HG02588 (cell line): ENCODE measurements at regions not wholly inside any gene's neighbourhood (a gene's known extent, or its start where the extent isn't known, plus 50 kb on each side); places are given as distances from the start of the nearest gene placed in this dataset.
"Not testable (repeated sequence)": the region's sequence is repeated elsewhere in the genome, so short reads cannot be mapped to it uniquely, and the experiment has no call there.

Source experiments
- ATAC-seq: cut with Tn5 transposase; IDR thresholded peaks from one replicate; pipeline ENCODE4 v1.9.1; 2021; ENCODE audit warnings: mild to moderate bottlenecking, moderate library complexity; ENCODE audit not compliant: unreplicated experiment

GRCh38 chr4:117893207-117893606, 141.1 kb upstream of the NDST3 start:
- no peak for ATAC-seq

DNA sequence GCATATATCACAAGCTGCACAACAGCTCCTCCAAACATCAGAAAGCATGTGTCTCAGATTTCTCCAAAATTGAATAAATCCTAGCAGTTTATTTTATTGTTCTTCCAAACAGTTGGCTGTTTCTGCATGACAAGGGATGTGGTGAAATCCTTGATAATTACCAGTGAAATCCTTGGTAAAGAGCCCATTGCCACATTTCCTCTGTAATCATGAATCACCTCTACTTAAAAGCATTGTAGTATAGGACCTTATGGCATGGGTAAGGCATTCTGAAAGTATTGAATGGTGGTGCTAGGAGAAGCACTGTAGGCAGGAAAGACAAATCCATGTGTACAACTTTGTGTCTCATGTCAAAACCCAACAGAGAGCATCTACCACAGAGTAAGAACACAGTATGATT, 135.8 kb upstream of the NDST3 start:
- ATAC-seq, result no peak

DNA sequence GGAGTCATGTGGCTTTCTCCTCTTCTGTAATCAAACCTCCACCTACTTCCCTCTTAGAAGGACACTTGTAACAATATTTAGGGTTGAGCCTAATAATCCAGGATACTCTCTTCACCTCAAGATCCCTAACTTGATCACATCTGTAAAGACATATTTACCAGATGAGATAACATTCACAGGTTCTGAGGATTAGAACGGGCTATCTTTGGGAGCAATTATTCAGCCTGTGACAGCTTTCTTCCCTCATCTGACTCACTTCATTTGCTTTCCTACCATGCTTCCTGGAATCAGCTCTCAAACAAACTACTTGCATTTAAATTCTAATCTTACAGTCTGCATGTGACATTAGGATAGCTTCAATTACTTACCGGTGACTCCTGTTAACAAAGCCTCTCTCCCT, 133.5 kb upstream of the NDST3 start:
- ATAC-seq, result no peak

DNA sequence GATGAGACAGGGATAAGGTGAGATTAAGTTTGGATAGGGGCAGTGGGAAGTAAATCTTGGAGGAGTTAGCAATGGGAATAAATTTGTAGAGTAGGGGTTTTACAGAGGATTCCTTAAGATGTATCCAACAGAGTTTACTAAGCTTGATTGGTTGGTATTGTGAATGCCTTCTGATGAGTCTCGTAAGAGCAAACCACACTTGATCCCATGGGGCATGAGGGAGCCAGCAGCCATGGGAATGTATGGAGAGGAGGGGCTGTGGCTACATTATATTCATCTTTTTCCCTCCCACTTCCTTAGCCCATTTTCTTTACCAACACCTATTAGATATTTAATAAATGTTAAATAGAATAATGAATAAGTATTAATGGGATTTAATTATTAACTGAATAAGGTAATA, 126.6 kb upstream of the NDST3 start:
- ATAC-seq, result no peak

- ATAC-seq, result no peak
Measured at GRCh38 chr4:117908306-117909207, 125.7 kb upstream of the NDST3 start.

DNA sequence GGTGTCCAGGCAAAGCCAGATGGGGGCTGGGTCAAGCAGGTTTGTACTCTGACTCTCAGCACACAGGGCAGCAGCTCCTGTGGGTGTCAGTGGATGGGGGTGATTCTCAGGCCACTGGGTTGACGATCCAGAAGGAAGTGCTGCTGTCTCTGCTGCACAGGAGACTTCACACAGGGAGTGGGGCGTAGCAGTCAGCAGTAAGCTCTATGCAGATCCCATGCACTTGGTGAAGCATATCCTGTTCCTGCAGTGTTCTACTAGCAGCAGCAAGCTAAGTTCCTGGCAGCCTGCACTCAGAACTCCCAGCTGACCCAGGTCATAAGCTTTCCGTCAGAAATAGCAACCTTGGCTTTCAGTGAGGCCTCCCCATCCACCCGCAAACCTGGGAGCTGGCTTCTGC, 117.6 kb upstream of the NDST3 start:
- ATAC-seq, result no peak

- not testable (repeated sequence) for ATAC-seq
Measured at GRCh38 chr4:117922311-117922710, 112.0 kb upstream of the NDST3 start.

DNA sequence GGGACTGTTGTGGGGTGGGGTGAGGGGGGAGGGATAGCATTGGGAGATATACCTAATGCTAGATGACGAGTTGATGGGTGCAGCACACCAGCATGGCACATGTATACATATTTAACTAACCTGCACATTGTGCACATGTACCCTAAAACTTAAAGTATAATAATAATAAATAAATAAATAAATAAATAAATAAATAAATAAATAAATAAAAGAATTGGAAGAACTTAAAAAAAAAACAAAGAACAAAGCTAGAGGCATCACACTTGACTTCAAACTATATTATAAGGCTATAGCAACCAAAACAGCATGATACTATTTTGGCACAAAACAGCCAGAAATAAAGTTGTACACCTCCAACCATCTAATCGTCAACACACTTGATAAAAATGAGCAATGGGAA, 106.5 kb upstream of the NDST3 start:
- not testable (repeated sequence) for ATAC-seq

- ATAC-seq, result no peak
Measured at GRCh38 chr4:117941611-117942010, 92.7 kb upstream of the NDST3 start.

DNA sequence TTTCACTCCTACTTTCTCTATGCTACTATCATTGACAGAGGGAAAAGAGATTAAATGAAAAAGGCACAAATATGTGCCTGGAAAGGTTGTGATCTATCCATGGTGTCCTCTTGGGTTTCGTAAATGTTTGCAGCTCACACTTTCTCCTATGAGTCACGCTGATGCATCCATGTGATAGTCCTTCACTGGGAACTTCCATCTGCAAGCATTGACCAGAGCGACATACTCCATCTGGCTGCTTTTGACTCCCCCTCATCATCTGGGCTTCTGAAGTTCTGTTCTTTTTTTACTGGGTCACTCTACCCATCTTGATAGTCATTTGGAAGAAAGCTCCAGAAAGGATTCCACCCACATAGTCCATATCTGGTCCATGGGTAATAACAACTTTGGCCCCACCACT, 84.7 kb upstream of the NDST3 start:
- no peak for ATAC-seq

DNA sequence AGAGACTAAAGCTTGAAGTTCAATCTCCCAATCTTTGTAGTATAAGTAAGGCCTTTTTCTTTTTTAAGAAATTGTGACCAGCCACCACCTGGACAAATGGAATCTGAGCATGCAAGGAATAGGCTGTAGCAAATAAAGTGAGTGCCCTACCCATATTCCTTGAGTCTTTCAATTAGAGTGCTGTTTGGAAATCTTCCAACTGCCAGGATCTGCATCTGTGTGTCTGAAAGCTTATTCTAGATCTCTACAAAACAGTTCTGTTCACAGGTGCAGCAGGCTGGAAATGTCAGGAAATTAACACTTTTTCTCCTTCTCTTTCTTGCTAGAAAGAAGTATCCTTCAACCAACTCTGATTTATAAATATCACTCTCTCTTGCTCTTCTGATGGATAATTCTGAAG, 76.7 kb upstream of the NDST3 start:
- ATAC-seq, result no peak

GRCh38 chr4:117965622-117966021, 68.7 kb upstream of the NDST3 start:
- no peak for ATAC-seq

GRCh38 chr4:117968606-117969005, 65.7 kb upstream of the NDST3 start:
- no peak for ATAC-seq

DNA sequence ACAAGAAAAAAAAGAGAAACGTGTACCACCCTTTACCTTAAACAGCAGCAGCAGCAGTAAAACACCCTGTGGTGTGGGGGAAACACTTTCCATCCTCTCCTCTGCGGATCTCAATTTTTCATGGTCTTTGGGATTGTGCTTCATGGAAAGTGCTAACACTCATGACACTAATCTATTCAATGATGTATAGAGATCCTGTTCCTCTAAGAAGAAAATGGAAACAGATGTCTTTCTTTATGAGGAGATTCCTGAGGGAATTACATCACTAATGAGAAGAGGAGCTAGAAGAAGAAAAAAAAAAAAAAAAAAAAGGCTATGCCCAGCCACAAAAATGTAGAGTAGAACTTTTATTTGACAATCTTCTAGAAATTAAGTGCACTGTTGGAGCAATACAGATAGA, 62.9 kb upstream of the NDST3 start:
- ATAC-seq, result no peak

DNA sequence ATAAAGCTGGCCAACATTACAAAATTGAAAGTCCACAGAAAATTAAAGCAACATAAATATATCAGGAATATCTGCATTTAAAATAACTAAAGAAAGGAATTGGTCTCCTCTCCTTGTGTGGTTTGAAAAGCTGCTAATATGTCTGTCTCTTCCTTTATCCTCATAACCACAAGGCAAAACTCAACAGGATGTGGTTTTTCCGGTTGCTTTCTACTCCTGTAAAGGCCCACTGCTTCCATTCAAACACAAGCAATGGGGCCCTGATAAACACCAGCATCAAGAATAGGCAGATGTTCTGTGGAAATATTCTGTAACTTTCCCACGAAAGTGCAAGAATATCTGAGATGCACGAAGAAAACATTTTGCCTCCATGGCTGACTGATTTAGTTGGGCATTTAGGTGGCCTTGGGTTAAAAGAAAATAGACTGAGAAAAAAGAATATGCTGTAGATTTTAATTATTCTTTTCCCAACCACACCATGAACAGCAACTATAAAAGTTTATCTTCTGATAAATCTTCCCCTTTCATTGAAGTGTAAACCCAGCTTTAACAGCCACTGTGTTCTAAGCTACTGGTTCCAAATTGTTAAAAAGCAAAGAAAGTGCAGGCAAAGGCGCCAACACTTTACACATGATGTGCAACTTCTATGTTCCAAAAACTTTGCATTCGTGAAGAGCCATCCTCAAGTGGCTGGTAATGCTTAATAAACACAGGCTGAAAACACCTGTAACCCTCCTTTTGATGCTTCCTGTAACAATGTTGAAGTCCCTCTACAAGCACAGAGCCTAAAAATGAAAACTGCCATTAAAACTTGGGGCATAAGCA, 50.5 kb upstream of the NDST3 start:
- ATAC-seq, result no peak

DNA sequence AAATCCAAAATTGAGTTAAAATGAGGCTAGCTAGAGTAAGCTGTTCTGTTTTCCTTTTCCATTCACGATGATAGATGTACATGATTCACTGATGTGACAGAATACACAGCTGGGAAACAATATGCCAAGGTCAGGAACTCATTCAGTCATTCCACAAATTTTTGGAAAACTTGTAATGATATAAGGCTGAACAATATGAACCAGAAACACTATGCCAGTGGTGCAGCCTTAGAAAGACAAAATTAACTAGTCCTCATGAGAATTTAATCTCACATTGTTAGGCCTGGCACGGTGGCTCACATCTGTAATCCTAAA, 50.0 kb upstream of the NDST3 start:
- ATAC-seq, result no peak
